Left lobe of liver (tissue), 2 donors: ENCODE measurements at regions not wholly inside any gene's neighbourhood (a gene's known extent, or its start where the extent isn't known, plus 50 kb on each side); places are given as distances from the start of the nearest gene placed in this dataset.

Source experiments
- ATAC-seq: fragments of 200-7000 bp; cut with Tn5 transposase; one replicate; pipeline ENCODE4 v1.9.1; 2020; ENCODE audit warnings: mild to moderate bottlenecking, moderate library complexity
- DNase-seq: peaks from one replicate; pipeline ENCODE4 v3.0.0-alpha.2; 2020; ENCODE audit warnings: low spot score
- donor health status: DM: no; HTN: no; CAD: no; lungs with moderate emphysema.
- donor health status: DM: no; HTN: yes; CAD: no.

DNA sequence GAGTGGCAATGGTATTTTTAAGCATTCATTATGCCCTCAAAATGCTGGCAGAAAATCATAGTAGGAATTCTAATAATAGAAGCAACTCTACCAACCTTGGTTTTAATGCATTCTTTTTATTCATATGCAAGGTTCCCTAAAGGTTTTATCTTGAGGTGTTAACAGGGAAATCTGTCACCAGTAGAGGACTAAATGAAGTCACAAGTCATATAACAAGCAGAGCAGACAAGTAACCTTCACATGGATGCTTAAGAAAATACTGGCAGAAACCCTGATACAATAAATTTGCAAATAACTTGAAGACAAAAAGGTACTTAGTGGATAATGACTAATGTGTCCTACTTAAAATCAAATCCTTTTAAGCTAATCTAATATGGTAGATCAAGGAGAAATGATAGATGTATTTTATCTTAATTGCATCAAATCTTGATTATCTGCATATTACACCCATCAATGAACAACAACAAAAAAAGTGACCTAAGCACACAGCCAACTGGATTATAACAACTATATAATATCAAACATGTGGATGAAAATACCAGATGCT is 73.3 kb downstream of the RFC3 start:
- DNase-seq (no peak), ATAC-seq (no peak)

DNA sequence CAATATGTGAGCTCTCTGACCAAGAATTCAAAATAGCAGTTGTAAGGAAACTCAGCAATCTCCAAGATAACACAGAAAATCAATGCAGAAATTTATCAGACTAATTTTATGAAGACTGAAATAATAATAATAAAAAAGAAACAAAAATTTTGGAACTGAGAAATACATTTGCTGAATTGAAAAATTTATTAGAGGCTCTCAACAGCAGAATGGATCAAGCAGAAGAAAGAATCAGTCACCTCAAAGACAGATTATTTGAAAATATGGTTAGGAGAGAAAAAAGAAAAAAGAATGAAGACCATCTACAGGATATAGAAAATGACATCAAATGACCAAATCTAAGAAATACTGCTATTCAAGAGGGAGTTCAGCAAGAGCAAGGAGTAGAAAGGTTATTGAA is 75.6 kb downstream of the RFC3 start:
- DNase-seq (no peak), ATAC-seq (no peak)

DNA sequence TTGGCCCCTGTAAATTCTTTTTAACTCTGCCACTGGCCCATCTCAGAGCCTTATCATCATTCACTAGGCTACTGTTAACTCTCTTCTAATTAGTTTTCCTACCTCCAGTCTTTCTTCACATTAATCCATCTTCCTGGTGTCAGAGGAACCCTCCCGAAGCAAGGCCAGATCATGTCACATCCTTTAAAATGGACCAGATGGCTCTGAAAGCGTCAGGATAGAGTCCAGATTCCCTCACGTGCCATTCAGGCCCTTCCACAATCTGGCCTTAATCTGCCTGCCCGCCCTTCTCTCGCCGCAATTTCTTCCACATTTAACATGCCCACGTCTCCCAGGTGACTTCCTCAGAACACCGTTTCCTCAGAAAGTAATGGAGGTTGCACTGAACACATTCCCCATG is 86.5 kb downstream of the RFC3 start:
- DNase-seq = no peak
- no peak for ATAC-seq

DNA sequence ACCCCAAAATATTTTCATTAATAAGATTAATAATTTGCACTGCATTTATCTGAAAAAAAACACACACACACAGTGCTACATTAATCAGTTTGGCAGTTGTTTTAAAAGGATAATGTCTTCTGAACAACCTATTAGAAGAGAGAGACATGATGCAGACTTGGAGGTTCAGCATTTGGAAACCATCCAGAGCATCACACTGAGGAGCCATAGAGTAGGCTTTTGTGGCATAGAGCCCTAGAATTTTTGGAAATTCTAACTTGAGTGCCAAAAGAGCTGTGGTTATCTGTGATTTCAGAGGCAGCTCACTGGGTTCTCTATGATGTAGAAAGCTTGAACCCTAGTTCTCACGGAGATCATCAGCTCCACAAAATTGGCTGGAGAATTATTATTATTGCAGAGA is 90.2 kb downstream of the RFC3 start:
- ATAC-seq (no peak), DNase-seq (no peak)

DNA sequence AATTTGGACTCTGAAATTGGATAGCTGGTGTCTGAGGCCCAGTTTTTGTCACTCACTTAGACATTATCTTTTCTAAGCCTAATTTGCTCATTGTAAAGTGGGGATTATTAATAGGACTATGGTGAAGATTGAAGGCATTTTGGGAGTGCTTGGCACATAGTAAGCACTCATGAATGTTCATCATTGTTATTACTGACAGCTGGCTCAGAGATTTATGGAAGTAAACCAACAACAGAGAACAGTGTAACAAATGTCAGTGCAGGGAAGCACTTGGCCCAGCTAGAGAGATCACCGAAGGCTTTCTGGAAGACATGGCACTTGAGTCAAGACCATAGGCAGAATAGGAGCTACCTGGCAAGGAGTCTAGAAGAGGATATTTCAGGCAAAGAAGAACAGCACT is 92.3 kb downstream of the RFC3 start:
- ATAC-seq (no peak), DNase-seq (no peak)

DNA sequence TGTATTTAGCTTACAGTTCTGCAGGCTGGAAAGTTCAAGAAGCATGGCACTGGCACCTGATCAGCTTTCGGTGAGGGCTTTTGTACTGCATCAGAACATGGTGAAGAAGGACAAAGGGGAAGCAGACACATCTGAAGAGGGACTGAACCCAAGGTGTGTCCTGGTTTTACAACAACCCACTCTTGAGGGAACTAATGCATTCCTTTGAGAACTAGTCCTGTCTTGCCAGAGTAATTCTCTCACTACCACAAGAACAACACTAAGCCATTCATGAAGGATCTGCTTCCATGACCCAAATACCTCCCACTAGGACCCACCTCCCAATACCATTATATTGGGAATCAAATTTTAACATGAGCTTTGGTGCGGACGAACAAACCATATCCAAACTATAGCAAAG is 93.6 kb downstream of the RFC3 start:
- no peak for ATAC-seq
- DNase-seq = no peak

DNA sequence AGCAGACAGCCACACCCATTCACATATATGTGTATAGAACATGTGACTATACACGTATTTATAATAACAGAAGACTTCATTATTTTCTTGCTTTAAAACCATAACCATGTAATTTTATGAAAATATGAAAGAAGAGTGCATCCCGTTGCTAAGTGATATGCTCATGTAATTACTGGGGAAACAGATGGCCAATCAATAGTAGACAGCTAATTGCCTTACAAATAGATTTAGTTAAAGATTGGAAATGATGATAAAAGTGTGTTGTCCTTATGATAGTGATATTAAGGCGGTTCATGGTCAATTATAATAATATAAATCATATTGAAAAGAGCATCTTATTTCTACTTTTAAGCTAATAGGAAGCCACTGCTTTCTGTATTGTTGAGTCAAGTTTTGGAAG is 95.9 kb downstream of the RFC3 start:
- DNase-seq (no peak), ATAC-seq (no peak)

DNA sequence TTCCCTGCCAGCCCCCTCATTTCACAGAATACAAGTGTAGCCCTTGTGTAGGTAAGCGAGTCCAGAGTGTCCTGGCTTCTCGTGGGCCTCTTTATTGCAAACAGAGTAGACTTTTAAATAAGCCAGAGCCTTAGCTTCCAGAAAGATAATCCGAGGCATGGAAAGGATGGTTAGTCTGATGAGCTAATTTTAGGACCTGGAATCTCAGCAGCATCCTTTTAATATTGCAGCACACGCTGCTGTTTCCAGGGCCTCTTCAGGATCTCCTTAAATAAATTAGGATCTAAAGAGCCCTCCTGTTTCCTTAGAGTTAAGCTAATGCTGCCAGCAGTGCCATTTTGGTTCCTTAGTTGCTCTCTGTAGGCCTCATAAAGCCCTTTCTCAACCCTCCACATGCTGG is 99.2 kb downstream of the RFC3 start:
- ATAC-seq = no peak
- DNase-seq = no peak

DNA sequence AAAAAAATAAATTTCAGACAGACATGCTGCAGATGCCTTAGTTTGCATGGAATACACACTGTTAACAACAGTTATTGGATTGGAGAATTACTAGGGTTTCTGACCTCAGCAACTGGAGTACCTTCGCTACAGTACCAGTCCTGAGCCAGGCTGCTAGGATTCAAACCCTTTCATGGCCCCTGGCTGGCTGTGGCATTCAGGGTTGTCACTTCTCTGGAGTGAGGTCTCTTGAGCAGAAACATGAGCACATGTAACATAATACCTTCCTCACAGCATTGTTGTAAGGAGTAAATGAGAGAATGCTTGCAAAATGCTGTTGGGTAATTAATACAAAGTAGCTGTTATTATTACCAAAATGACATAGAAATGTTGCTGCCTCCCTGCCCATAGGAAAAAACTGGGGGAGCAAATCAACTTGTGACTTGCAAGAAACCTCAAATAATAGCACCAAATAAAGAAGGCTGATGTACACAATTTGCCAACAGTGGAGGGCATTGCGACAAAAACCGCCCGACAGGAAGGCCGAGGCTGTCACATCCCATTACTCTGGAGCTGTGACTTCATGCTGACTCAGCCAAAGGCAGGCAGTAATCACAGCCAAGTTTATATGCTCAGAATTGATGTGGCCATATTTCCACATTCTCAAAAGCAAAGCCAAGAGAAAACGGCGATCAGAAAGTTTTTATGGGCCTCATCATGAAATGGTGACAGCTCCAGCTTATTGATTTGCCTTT is 100.4 kb downstream of the RFC3 start:
- peak; percentile 49 for DNase-seq
- ATAC-seq = peak; percentile 88

DNA sequence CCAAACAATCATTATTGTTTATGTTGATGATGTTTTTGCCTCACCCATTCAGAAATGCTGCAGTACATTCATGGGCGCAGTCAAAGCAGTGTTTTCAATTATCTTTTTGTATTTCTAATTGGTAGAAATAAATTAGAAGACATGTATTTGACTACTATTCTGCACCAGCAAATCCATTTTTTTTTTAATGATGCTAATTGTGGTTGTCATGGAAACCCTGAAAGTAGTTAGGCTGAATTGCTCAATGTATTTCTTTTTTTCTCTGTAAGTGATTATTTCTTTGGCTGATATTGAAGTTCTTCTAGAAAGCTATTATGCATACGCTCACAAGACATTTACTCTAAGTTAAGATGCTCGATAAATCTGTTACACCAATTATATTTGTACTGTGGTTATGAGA is 101.2 kb downstream of the RFC3 start:
- no peak for DNase-seq
- ATAC-seq = no peak

DNA sequence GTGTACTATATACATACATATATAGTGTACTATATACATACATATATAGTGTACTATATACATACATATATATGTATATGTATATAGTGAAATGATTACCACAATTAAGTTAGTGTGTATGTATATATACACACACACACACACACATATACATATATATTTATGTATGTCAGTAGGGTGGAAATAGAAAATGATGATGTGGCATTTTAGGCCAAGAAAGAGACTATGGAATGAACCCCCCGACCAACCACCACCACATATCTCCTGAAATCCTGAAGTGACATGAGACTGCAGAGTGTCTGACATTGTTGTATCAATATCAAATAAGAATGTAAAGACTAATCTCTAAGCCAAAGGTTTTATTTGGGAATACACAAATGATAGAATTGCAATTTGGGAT is 107.6 kb downstream of the RFC3 start:
- ATAC-seq = no peak
- DNase-seq = no peak

DNA sequence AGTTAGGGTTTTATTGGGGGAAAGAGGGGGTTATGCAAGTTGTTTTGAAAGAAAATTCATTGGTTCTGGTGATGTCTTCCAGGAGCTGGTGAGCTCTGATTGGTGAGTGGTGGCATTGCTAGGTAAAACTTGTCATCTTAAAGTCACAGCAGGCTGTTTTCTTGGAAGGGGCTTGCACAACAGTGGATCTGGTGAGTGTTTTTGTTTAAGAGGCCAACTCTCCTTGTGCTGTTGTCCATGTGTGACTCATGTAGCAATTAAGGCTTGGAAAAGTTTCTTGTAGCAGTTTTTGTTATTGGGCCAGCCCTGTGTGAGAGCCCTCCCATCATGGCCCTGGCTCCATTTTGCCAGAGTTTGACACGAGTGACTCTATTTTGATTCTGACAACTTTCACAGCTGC is 109.4 kb downstream of the RFC3 start:
- no peak for ATAC-seq
- DNase-seq = no peak

DNA sequence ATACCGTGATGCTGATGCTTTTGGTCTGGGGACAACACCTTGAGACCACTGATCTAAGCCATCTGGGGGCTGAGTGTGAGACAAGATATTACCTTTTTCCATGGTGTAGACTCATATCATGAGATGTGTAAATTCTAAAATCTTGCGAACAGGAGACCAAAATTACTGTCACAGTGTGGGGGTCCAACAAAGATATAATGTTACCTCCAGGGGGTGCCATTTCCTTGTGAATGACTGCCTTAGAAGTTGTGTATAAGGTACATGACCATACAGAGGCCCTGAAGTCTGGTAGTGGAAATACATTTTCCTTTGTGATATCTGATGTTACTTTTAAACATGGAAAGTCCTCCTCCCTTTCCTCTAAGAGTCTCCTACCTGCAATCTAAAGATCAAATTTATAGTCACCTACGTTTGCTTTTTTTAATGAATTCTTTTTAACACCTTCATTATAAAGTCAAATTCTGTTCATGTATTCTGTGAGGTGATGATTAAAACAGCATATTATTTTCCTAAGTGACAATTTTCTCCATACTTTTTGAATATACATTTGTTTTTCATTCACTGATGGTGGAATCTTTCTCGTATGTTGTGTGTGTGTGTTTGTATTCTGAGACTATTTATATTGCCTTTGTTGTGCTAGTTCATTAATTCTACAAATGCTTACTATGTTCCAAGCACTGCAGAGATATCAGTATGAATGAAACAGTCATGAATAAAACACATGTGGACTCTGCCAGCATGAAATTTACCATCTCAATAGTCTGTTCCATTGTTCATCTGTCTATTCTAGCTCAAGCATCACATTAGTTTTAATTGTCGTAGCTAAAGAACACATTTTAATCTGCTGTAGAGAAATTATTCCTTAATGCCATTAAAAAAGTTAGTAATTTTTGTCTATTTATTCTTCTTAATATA is 113.7 kb downstream of the RFC3 start:
- DNase-seq (no peak), ATAC-seq (peak; percentile 96)

DNA sequence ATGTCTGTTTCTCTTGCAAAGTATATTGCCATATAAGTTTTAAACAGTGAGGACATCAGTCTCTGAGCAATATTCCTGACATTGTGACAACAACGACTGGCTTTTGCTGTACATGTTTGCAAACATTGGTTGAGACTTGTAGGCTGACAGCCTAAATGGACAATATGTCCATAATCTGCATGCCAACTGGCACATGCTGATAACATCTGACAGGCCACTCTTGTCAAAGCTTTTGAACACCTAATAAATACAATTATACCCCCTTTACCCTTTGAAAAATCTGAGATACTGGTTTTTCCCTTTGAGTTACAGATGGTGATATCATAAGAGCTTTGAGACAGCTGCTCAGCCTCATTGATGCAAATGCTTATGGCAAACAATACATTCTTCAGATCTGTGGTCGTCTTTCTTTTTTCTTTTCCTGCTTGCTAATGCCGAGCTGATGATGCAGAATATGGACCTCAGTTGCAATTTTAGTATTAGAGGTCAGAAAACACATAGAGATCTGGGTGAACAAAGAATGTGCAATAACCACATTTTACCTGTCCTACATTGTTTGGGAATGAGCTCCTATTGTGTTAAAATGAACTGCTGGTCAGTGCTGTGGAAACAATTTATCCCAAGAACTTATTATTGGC is 114.9 kb downstream of the RFC3 start:
- no peak for DNase-seq
- ATAC-seq = no peak

DNA sequence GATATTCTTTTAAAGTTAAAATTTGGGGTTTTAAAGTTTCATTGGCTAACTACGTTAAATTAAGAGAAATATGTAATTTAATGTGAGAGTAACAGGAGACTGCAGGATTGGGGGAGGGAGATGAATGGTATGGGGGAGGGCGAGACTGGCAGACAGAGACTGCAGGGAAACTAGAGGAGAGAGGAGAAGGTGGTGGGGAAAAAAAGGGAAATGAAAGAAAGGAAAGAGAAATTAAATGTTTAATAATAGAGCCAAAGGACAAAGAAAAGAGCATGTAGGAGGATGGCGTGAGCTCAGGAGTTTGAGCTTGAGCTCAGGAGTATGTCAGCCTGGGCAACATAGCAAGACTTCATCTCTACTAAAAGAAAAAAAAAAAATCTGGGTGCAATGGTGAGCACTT is 115.9 kb downstream of the RFC3 start:
- ATAC-seq = no peak
- no peak for DNase-seq

DNA sequence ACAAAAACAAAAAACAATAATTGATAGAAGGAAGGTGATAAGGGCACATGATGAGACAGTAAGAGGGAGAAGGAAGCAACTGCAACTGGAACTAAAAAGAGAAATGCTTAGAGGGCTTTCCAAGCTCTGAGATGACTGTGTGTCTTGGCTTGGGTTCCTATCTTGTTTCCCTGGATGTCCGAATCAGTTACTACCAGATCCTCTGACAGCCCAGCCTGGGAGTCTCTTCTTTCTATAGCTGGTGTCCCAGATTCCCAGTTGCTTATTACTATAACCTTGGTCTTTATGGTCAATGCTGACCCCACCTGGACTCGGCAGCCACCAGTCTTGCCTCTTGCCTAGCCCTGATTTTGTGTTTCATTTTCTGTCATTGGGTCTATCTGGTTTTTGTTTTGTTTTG is 116.4 kb downstream of the RFC3 start:
- no peak for DNase-seq
- peak; percentile 47 for ATAC-seq

DNA sequence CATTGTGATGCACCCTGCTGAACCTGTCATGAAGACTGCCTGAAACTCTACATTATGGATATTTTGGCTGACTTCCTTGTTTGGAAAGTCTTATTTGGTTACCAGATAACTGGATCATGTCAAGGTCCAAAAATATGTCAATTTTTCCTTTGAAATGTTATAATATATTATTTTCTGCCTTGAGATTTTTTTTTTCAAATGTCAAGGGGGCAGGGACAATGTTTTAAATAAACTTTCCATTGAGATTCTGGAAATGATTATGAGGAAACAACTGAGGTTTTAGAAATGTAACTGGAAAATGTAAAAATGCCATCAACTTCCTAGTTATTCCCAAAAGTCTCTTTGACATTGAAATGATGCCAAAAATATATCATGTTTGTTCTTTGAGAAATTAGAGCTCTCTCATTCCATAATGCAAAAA is 117.0 kb downstream of the RFC3 start:
- no peak for DNase-seq
- no peak for ATAC-seq

DNA sequence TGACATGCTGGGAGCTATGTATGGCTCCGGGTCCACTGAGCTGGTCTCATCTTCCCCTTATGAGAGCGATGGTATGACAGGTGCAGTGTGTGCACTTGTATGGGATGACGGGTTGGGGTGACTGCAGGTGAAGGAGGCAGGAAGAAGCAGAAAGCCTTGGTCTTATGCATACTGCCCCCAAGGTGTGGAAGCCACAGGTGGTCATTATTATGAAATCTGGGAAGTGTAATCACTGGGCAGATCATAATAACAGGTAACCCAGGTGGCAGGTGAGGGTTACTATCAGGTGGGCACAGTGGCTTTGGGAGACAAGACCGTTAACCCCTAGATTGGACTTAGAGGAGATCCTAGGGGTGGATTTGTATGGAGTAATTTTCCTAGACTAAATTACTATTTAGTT is 118.0 kb downstream of the RFC3 start:
- DNase-seq (no peak), ATAC-seq (no peak)

DNA sequence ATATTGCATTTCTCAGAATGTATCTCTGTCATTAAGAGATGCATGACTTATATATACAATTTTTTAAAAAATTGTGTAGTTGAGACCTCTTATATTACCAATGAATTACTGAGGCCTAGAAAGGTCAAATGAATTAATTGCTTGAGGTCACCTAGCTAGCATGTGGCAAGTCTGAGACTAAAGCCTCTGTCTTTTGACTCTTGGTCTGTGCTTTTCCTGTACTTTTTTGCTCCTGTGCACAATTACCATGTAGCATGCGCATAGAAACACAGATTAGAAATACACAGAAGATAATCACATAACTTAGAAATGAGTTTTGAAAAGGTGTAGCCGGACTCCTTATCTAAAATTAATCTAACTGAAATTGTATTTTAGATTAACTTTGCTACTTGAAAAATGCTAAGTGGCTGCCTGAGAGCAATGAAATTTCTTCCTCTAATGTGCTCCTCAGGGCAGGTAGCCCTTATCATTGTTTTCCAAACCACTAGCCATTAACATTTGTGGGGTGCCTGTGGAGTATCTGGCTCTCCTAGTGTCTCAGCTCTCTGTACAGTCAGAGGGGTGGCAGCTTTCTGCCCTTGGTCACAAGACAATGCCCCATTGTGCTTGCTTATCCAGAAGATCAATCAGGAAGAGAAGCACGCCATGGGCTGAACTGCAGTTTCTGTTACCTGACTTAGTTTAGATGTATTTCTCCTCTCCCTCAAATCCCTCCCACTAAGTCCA is 119.6 kb downstream of the RFC3 start:
- ATAC-seq = no peak
- DNase-seq = no peak

DNA sequence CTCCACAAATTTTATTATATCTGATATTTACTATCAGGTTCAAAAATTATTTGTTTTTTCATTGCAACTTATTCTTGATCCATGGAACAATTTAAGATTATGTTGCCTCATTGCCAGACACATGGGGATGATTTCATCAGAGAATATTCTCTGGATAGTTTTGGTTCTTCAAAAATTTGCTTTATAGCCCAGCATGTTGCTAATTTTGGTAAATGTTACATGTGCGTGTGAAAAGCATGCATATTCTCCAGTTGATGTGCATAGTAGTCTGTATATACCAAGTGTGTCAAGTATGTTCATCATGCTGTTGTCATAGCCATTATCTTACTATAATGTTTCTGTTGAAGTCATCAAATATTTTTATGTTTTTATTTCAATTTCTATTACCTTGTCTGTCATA is 122.3 kb downstream of the RFC3 start:
- no peak for ATAC-seq

DNA sequence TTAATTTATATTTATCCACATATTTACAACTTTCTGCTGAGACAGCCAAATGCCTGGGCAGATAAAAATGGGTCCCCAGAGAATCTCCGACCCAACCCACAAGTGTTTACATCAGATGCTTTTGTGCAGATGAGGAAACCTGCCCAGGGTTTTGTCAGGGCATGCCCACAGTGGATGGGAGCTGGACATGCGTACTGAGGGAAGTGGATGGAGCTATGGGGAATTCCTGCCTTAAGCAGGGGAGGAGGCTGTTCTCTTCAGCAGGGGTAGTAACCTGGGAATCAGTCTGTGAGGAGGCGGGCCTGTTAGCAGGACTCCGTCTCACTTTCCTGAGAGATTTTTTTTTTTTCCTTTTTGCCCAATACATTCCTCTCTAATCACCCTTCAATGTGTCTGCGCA is 122.9 kb downstream of the RFC3 start:
- DNase-seq = no peak
- ATAC-seq = no peak

More for the DNA sequence above, 122.3 kb downstream of the RFC3 start:
- no peak for DNase-seq
